NCI-H2171 treated with DMSO at 0.1 percent for 48 hours (cell line): ENCODE measurements at regions not wholly inside any gene's neighbourhood (a gene's known extent, or its start where the extent isn't known, plus 50 kb on each side); places are given as distances from the start of the nearest gene placed in this dataset.
A peak's percentile ranks its signal among the peaks of the same experiment; 100 is the strongest.

Source experiments
- DNase-seq: peaks from one replicate; lab custom pipeline; 2025; lab: John Stamatoyannopoulos, UW

DNA sequence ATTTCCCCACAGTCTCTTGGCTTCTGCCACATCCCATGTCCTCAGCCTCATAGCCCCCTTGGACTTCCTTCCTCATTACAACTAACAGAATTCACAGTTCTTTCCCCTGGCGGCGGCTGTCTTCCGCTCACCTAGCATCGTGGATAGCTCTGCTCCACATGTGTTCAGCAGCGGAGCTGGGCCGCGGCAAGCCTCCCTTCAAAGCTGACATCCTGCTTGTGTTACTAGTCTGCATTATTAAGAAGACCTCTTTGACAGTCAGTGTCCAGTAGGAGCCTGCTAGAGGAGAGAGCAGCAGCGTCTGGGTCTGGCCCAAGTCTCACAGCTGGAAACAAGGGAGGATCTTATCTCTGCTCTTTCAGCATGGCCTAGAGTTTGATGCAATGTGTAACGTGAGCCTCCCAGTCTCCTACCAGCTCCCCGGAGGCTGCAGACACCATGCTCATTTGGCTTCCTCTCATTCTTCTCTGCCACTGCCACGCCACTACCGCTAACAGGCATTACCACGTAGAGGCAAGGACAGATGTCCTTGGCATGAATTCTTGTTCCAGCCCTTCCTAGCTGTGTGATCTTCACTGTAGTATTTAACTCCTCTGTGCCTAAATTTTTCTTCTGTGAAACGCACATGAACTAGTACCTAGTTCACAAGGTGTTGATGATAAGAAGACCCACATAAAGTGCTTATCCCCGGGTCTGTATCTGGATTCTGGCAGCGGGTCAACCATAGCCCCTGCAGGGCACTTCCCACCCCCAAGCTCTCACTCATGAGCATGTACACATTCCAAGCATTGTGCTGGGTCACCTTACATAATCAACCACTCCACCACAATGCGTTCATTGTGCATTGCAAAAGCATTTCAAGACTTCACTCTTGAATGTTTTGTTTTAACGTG is 107.1 kb upstream of the BACH2 start:
- peak; percentile 46 for DNase-seq

DNA sequence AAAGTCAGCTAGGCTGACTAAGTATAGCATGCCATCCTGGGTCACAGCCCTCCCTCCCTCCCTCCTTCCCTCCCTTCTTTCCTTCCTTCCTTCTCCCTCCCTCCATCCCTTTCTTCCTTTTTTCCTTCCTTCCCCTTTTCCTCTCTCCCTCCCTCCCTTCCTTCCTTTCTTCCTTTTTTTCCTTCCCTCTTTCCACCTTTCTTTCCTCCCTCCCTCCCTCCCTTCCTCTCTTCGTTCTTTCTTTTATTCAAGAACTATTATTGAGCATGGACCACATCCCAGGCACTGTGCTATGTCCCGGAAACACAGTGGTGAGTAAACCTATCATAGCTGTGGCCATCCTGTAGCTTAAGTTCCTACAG is 106.2 kb upstream of the BACH2 start:
- DNase-seq: no peak

DNA sequence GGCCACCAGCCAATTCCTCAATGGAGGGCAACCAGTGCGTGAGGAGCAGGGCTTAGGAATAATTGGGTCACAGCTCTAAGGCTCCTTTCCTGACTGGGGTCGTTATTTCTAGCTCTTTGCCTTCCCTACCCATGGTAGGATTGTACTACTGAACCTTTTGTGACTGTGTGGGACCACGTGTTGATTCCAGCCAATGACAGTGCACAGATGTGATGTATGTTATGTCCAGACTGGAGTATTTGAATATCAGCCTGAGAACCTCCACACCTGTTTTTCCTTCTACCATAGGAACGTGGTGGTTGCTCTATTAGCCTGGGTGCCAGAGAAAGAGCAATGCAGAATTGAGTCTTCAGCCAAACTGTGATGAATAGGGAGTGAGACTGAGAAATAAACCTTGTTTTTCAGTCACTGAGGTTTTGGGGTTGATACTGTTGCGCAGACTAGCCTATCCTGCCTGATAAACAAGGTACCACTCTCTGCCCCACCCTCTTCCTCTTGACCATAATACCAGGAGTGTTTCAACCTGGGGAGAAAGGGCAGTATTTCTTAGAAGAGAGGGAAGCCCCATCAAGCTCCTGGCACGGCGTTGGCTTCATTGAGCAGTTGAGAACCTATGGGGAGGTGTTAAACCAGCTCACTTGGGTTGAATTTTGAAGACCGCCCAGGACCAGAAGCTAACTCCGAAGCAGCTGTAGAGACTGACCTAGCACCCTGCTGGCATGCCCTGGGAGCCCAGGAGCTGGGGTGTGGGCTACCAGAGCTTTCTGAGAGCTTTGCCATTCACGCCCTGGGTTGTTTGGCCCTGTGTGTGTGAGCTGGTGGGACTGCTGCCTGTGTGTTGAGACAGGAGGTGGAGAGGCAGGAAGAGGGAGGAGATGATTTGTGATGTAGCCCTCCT is 105.5 kb upstream of the BACH2 start:
- DNase-seq: no peak

DNA sequence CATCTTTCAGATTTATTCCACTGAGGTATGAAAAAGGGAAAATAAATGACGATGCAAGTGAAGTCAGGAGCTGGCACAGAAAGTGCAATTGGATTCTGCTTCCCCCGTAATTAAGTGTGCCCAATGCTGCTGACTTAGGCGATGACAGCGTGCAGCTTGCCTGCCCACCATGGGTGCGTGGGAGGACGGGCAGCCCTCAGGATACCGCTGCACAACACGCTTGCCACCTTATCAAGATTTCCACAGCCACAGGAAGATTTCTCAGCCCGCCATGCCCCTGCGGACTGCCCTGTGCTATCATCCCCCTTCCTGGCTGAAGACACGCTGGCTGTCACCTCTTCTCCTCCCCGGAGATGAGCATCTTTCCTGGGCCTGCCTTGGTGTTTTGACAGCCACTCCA is 103.3 kb upstream of the BACH2 start:
- DNase-seq: no peak

- DNase-seq: no peak
Measured at GRCh38 chr6:90397929-90398674, 101.5 kb upstream of the BACH2 start.

DNA sequence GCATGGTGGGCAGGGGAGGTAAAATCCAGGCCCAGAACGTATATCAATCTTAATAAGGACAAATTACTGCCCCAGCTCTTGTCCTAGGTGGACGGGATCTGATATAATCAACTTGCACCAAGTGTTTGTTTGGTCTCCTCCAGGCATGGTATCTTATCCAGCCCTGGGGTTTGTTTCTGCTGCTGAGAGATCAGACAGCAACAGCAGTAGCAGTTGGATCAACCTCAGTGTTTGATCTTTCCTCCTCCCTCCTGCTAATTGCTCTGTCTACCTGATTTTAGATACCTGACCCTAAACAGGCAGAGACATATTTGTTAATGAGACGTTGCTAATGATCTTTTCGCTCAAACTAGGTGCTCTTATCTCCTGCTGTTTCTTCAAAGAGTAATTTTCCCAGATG is 100.4 kb upstream of the BACH2 start:
- no peak for DNase-seq

DNA sequence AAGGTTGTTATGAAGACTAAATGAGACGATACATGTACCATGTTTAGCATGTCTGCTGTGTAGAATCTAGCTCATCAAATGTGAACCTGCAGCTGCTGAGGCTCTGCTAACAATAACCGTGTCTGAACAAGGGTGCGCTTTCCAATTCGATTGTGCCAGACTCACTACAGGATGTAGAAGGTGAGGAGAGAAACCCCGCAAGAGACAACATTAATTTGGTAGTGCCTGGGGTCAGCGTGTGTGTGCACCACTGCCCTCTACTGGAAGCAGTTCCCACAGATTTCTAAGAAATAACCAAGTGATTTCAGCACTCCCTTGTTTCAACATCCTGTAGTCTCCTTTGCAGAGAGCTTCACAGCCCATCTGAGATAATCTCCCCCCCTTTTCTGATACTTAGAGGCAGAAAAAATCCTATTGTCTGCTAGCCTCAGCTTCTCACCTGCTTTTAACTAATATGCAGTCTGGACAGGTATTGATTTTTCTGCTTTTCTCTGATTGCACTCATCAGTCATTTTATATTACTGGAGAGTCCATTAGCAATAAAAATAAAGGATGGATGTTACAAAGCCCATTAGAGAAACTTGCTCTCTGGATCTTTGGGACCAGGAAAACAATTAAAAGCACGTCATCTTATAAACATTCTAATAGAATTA is 96.7 kb upstream of the BACH2 start:
- peak; percentile 60 for DNase-seq

GRCh38 chr6:90390379-90390778 is 93.7 kb upstream of the BACH2 start:
- DNase-seq: no peak

DNA sequence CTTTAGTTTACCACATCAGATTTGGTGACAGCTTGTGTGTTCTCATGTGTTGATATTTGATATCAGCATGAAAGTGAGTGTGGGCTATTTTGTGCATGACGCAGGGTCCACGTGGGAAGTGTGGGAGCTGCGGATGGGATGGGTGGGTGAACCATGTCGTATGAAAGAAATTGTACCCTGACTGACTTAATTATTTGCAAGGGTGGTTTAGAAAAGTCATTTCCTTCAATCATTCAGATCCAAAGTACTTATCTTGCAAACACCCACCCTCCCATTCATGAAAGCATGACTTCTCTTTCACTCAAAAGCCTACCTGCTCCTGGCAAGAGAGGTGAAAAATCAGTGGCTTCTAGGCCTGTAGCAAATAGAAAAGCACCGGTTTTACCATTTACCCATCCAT is 91.8 kb upstream of the BACH2 start:
- peak; percentile 81 for DNase-seq

GRCh38 chr6:90387826-90388225 is 91.2 kb upstream of the BACH2 start:
- DNase-seq: peak; percentile 53

DNA sequence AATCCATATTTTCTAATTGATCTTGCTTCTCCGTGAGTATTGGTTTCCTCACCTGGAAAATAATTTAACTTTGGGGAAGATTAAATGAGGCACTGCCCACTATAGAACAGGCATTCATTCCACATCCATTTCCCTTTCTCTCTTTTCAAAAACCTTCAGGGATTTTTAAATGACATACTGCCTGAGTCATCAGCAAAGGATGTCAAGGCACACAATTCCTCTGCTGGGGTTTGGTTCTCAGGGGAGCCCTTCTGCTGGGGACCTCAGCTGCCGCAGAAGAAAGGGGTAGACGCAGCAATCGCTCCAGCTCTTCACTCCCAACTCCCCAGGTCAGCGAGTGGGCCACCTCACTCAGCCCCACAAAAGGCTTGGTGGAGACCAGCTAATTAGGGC is 90.7 kb upstream of the BACH2 start:
- no peak for DNase-seq

GRCh38 chr6:90386399-90387382 is 90.0 kb upstream of the BACH2 start:
- DNase-seq: no peak

DNA sequence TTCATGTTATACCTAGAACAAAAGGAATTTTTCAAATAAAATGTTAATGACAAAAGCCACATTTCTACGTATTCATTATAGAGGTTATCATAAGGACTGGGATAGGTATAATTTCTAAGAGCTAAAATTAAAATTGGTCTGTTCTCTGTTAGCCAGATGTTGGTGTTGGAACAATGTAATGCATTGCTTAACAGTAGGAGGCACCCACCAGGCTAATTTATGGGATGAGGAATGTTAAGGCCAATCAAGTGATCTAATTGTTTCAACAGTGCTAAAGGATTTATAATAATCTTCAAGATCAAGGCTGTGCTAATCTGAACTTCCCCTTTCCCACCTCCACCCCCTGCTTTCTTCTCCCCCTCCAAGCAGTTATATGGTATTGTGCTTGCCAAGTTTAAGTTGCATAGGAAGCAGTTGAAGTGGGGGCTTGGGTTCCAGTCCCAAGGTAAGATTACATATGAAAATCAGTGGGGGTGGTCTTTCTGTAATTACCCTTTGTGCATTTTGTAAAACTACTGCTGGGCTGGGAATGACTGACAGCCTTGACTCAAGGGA is 89.2 kb upstream of the BACH2 start:
- DNase-seq: no peak

GRCh38 chr6:90384720-90385119 is 88.1 kb upstream of the BACH2 start:
- no peak for DNase-seq

DNA sequence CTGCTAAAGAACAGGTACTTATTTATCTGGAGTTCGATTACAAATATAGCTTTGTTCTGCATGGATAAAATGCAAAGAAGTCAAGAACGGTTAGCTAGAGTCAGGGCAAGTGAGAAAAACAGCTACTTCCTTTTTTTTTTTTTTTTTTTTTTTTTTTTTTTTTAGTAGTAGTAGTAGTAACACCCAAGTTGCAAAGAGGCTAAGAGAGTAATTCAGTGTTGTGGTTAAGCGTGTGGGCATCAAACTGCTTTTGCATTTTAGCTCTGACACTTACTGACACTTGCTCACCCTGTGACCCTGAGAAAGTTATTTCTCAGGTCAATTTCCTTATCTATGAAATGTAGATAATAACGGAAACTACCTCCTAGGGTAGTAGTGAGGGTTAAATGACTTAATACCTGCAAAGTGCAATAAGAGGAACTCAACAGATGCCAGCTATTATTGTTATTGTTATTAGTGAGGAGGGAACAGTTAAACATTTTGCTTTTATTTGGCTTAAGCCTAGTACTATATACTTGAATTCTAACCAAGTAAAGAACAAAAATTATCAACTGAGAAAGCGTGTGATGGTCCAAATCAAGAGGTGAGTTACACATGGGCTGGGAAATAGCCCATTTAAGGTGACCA is 86.7 kb upstream of the BACH2 start:
- no peak for DNase-seq

DNA sequence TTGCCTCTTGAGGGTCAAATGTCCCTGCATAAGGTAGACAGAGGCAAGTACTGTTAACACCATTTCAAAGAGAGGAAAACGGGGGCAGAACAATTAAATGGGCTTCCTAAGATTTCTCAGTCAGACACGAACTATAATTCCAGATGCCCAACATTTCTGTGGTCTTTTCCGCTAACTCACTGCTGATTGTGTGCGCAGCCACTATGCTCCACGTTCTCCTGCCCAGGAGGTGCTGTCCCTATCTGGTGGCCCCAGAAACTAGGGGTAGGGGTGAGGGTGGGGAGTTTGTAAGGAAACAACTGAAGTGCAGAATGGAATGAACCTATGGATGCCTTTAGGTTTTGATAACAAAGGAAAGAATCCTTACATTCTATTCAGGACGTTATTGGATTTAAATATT is 86.1 kb upstream of the BACH2 start:
- DNase-seq: no peak

DNA sequence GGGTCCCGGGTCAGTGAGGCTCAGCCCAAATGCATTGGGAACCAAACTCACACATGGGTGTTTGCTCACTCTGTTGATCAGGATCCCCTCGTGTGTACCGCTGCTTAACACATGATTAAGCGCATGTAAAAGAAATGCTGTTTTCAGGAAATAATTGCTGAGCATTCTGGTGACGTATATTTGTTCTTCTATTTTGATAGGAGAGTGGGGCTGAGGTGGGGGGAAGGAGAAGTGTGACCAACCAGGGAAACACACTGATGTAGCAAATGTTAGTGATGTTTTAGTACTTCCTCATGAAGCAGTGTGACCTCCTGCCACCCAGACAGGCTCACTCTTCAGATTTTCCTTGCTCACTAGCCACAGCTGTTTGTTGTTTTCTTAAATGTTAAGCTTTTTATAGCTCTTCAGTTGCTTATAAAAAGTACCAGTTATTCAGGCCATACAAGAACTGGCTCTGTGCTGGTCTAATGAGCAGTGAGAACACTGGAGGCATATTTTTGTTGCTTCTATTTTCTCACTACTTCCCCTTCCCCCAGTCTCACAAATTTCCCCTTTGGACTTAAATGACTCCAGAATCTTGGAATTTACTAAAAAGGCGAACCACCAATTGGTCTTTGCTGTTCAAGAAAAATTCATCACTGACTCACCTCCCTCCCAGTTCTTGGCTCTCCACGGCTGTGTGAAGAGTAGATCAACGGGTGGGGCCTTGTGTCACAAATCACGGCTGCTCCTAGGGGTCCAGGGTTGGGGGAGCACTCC is 79.2 kb upstream of the BACH2 start:
- no peak for DNase-seq

DNA sequence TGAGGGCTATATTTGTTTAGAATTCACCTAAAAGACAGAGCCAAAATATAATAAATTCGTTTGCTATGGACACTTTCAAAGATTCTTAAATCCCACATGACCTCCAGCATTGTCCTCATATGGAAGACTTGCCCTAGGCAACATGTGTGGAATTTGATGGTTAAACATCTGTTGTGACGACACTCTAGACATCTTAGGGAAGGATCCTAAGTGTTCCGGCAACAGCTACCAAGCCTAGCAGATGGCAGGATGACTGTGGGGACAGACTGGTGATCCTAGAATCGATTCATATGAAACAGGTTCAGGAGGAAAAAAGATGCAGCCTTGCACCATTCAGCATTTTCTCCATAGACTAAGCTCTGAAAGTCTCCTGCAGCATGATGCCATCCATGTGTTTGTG is 77.6 kb upstream of the BACH2 start:
- DNase-seq: peak; percentile 73

- no peak for DNase-seq
Measured at GRCh38 chr6:90372885-90373284, 76.2 kb upstream of the BACH2 start.
